Right atrium auricular region (tissue), 2 donors: ENCODE measurements at regions not wholly inside any gene's neighbourhood (a gene's known extent, or its start where the extent isn't known, plus 50 kb on each side); places are given as distances from the start of the nearest gene placed in this dataset.

ENCODE experiments used
- DNase-seq: peaks from one replicate; pipeline ENCODE4 v3.0.0-alpha.2; 2019; ENCODE audit warnings: low spot score
- H3K27ac ChIP-seq, 2 donors: fragments of 200-600 bp; sonication (generic); 1 replicate in 1 of 2; 2 replicates in 1 of 2; pipeline ENCODE4 v1.5.1; 2016 to 2019
- H3K27me3 ChIP-seq, 2 donors: fragments of 200-600 bp; sonication (generic); one replicate each; pipeline versions ENCODE4 v1.5.1 to v1.6.0; 2017 to 2019
- H3K36me3 ChIP-seq: fragments of 200-600 bp; sonication (generic); one replicate; pipeline ENCODE4 v1.5.1; 2016
- H3K4me1 ChIP-seq, 2 donors: fragments of 200-600 bp; sonication (generic); one replicate each; pipeline versions ENCODE4 v1.5.1 to v1.6.0; 2017 to 2019
- H3K4me3 ChIP-seq, 2 donors: fragments of 200-600 bp; sonication (generic); 1 replicate in 1 of 2; 2 replicates in 1 of 2; pipeline ENCODE4 v1.5.1; 2017 to 2019; ENCODE audit warnings: mild to moderate bottlenecking in 1 of 2, moderate library complexity in 1 of 2
- H3K9me3 ChIP-seq, 2 donors: fragments of 200-600 bp; sonication (generic); one replicate each; pipeline ENCODE4 v1.5.1; 2019
- TF ChIP-seq, protein P1 (sequence below), 2 donors: fragments of 200-600 bp; sonication (generic); IDR thresholded peaks; one replicate each; pipeline ENCODE4 v1.5.1; 2019; ENCODE audit warnings: antibody characterized with exemption in 2 of 2

DNA sequence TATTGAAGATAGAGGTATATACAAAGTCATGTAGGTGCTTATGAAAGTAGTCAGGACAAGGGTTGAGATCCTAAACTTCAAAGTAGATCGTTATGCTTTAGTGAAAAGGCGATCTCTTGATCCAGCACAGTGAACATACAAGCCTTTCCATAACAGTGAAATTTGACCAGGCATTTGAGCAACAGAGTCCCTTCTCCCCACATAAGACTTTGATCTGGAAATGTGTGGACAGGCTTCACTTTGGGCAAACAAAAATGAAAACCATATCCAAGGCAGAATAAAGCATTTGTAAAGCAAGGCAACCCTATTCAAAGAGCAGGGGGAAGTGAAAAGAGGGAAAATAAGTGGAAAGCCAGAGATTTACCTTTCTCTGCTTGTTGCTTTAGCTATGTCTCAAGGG, 311.9 kb upstream of the SORCS1 start:
- Histone ChIP-seq H3K27ac (no peak overlapping the region), H3K4me1 (no peaks in the 10 kb centered on the region), H3K36me3 (no peaks in the 10 kb centered on the region), H3K4me3 (no peak overlapping the region), H3K27me3 (no peaks in the 10 kb centered on the region), H3K9me3 (no peaks in the 10 kb centered on the region)
- TF ChIP-seq, protein P1, sequence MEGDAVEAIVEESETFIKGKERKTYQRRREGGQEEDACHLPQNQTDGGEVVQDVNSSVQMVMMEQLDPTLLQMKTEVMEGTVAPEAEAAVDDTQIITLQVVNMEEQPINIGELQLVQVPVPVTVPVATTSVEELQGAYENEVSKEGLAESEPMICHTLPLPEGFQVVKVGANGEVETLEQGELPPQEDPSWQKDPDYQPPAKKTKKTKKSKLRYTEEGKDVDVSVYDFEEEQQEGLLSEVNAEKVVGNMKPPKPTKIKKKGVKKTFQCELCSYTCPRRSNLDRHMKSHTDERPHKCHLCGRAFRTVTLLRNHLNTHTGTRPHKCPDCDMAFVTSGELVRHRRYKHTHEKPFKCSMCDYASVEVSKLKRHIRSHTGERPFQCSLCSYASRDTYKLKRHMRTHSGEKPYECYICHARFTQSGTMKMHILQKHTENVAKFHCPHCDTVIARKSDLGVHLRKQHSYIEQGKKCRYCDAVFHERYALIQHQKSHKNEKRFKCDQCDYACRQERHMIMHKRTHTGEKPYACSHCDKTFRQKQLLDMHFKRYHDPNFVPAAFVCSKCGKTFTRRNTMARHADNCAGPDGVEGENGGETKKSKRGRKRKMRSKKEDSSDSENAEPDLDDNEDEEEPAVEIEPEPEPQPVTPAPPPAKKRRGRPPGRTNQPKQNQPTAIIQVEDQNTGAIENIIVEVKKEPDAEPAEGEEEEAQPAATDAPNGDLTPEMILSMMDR (IDR thresholded peaks at IDR 0.05) = no peak
- DNase-seq = no peak

DNA sequence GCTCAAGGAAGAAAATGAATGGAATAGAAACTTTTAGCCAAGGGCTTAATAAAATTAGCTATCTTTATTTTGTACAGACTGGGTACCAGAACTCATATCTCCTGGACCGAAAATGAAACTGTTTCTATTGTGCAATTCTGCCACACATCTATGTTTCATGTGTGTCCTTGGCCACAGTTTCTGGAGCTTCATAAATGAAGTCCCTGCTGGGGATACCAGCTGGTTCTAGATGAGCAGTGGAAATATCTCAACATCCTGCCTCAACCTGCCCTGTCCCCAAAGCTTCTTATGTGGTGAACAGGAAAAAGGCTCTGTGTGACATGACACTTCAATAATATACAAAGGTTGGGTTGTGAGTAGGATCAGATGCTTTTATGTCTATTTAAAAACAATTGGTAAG, 310.1 kb upstream of the SORCS1 start:
- H3K9me3 ChIP-seq = no peaks in the 10 kb centered on the region
- no peaks in the 10 kb centered on the region for H3K36me3 ChIP-seq
- no peak overlapping the region for H3K27ac ChIP-seq
- DNase-seq = no peak
- H3K4me1 ChIP-seq = no peaks in the 10 kb centered on the region
- H3K27me3 ChIP-seq = no peaks in the 10 kb centered on the region
- TF ChIP-seq, protein P1 (IDR thresholded peaks at IDR 0.05) = no peak
- no peak overlapping the region for H3K4me3 ChIP-seq

DNA sequence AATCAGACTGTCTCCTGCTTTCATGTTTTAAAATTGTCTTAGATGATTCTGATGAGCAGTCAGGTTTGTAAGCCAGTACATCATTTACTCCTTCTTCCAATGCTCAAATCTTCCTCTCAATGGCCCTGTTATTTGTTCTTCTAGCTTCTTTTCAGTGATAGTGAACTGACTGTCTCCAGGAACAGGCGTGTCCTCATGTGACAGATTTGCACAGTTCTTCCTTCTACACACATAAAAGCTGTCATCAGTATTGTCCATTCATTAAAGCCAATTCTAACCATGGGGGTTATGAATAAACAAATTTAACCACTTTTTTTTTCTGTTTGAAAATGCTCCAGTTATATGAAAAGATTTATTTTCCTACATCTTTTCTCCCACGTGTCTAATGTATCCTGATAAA, 308.7 kb upstream of the SORCS1 start:
- Histone ChIP-seq H3K36me3 (no peaks in the 10 kb centered on the region), H3K9me3 (no peaks in the 10 kb centered on the region), H3K27me3 (no peaks in the 10 kb centered on the region), H3K4me3 (no peak overlapping the region), H3K4me1 (no peaks in the 10 kb centered on the region), H3K27ac (no peak overlapping the region)
- no peak for DNase-seq
- TF ChIP-seq, protein P1 (IDR thresholded peaks at IDR 0.05) = no peak

DNA sequence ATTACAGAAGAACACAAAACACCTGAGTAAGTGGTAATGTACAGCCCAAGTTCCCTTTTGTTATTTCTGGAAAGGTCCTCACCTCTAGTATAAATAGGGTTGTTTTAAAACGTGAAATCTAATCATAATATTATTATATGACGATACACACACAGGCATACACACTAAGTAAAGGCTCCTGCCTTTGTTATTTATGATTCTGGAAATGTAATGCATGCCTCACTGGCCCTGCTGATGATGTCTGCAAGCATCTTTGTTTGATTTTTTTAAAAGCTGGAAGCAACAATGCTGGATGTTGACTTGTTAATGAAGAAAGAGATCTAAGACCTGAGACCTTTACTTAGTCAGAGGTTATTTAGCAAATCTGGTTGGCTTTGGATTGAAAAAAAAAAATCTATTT, 307.4 kb upstream of the SORCS1 start:
- Histone ChIP-seq H3K9me3 (no peaks in the 10 kb centered on the region), H3K4me1 (no peaks in the 10 kb centered on the region), H3K27me3 (no peaks in the 10 kb centered on the region), H3K36me3 (no peaks in the 10 kb centered on the region), H3K4me3 (no peak overlapping the region), H3K27ac (no peak overlapping the region)
- DNase-seq = no peak
- TF ChIP-seq, protein P1 (IDR thresholded peaks at IDR 0.05) = no peak

DNA sequence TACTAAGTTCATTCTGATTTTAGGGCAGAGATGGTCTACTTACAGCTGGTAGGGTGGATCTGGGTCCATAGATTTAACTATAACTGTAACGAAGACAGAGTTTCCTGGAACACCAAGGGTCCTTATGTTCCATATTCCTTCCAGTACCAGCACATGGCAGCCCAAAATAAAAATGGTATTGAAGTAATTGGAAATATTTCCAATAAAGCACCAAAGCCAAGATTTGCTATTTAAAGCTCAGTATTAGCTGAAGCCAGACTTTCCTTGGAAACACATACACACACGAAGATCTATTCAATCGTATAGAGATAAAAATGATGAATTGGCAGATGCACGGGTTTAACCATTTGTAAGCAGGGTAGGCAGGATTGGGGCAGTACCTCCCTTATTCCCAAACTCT, 289.1 kb upstream of the SORCS1 start:
- no peak for DNase-seq

DNA sequence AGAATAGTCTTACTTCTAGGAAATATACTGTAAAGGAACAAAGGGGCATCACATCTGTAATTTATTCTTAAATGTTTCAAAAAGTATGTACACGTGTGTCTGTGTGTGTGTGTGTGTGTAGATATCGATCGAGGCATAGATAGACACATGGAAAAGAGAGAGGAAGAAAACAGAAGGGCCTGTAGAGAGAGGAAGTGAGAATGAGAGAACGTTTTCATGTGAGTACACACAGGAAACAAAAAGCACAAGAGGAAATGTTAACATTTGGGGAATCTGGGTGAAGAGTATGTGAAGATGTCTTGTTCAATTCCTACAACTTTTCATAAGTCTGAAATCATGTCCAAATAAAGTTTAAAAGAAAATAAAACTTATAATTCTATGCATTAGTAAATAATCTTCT, 286.5 kb upstream of the SORCS1 start:
- H3K36me3 ChIP-seq = no peaks in the 10 kb centered on the region
- DNase-seq = no peak
- no peak overlapping the region for H3K4me3 ChIP-seq
- TF ChIP-seq, protein P1 (IDR thresholded peaks at IDR 0.05) = no peak
- H3K27me3 ChIP-seq = no peaks in the 10 kb centered on the region
- H3K4me1 ChIP-seq = no peaks in the 10 kb centered on the region
- H3K27ac ChIP-seq = no peak overlapping the region
- no peaks in the 10 kb centered on the region for H3K9me3 ChIP-seq

More for the DNA sequence above, 289.1 kb upstream of the SORCS1 start:
- Histone ChIP-seq H3K36me3 (no peaks in the 10 kb centered on the region), H3K4me3 (no peak overlapping the region), H3K27me3 (no peaks in the 10 kb centered on the region), H3K9me3 (no peaks in the 10 kb centered on the region), H3K27ac (no peak overlapping the region), H3K4me1 (no peaks in the 10 kb centered on the region)
- TF ChIP-seq, protein P1 (IDR thresholded peaks at IDR 0.05) = no peak
